T47D (cell line): ENCODE measurements at regions not wholly inside any gene's neighbourhood (a gene's known extent, or its start where the extent isn't known, plus 50 kb on each side); places are given as distances from the start of the nearest gene placed in this dataset.

Experiments used
- DNase-seq, 2 experiments: peaks; one replicate each; pipeline versions ENCODE4 v3.0.0 to v3.0.0-alpha.2; 2011 to 2012; ENCODE audit warnings: low read depth in 1 of 2, low spot score in 1 of 2
- JUND ChIP-seq: IDR thresholded peaks from 2 replicates; pipeline ENCODE4 v1.6.1; 2012; ENCODE audit warnings: low read depth
- in situ Hi-C: cut with HindIII; loops from 2 replicates; pipeline ENCODE4 v1.10.0; 2016; ENCODE audit warnings: low sequenced_read_pairs, low pct_unique_long_range_greater_than_20kb

GRCh38 chr17:71516149-71516548 lies 604.7 kb upstream of the SOX9 start:
- no peak for TF ChIP-seq JUND
- in situ Hi-C loops, result no loop called here
- no peak for DNase-seq

- TF ChIP-seq JUND, result no peak
- DNase-seq, result no peak
- in situ Hi-C loops, result no loop called here
Observed at GRCh38 chr17:71519285-71519684, 601.5 kb upstream of the SOX9 start.

GRCh38 chr17:71521724-71522123 lies 599.1 kb upstream of the SOX9 start:
- in situ Hi-C loops, result no loop called here
- DNase-seq, result no peak
- no peak for TF ChIP-seq JUND

- no peak for DNase-seq
- in situ Hi-C loops, result no loop called here
- TF ChIP-seq JUND, result no peak
Observed at GRCh38 chr17:71522383-71522782, 598.4 kb upstream of the SOX9 start.

GRCh38 chr17:71527311-71527710 lies 593.5 kb upstream of the SOX9 start:
- in situ Hi-C loops, result no loop called here
- DNase-seq, result peak in 1 of 2 experiments; percentile 72
- TF ChIP-seq JUND, result no peak

- in situ Hi-C loops, result no loop called here
- no peak for DNase-seq
- no peak for TF ChIP-seq JUND
Observed at GRCh38 chr17:71528210-71528609, 592.6 kb upstream of the SOX9 start.

GRCh38 chr17:71530248-71530647 lies 590.6 kb upstream of the SOX9 start:
- TF ChIP-seq JUND, result no peak

GRCh38 chr17:71535321-71535720 lies 585.5 kb upstream of the SOX9 start:
- peak in 1 of 2 experiments; percentile 62 for DNase-seq
- no peak for TF ChIP-seq JUND
- in situ Hi-C loops, result no loop called here

More at GRCh38 chr17:71530248-71530647, 590.6 kb upstream of the SOX9 start:
- DNase-seq, result no peak
- in situ Hi-C loops, result no loop called here

- no peak for DNase-seq
- in situ Hi-C loops, result no loop called here
- no peak for TF ChIP-seq JUND
Observed at GRCh38 chr17:71546419-71546818, 574.4 kb upstream of the SOX9 start.

GRCh38 chr17:71547904-71548303 lies 572.9 kb upstream of the SOX9 start:
- in situ Hi-C loops, result no loop called here
- TF ChIP-seq JUND, result no peak
- DNase-seq, result no peak

GRCh38 chr17:71548540-71549190 lies 572.2 kb upstream of the SOX9 start:
- TF ChIP-seq JUND, result no peak
- in situ Hi-C loops, result no loop called here
- no peak for DNase-seq

GRCh38 chr17:71550675-71551074 lies 570.1 kb upstream of the SOX9 start:
- no peak for TF ChIP-seq JUND
- no peak for DNase-seq

GRCh38 chr17:71553381-71553780 lies 567.4 kb upstream of the SOX9 start:
- no peak for TF ChIP-seq JUND
- in situ Hi-C loops, result no loop called here
- no peak for DNase-seq

More at GRCh38 chr17:71550675-71551074, 570.1 kb upstream of the SOX9 start:
- in situ Hi-C loops, result no loop called here

GRCh38 chr17:71558901-71559300 lies 561.9 kb upstream of the SOX9 start:
- no peak for TF ChIP-seq JUND
- in situ Hi-C loops, result no loop called here
- no peak for DNase-seq
